ENCODE measurements at regions not wholly inside any gene's neighbourhood (a gene's known extent, or its start where the extent isn't known, plus 50 kb on each side); places are given as distances from the start of the nearest gene placed in this dataset.

- POLR2A ChIA-PET = no interaction called here
- H3K36me3 Mint-ChIP-seq (ENCODE audit: insufficient read depth, unreplicated experiment) = no peaks in the 10 kb centered on the region
- BruUV-seq (replicated peaks) = no TSS peak
- H3K27me3 Mint-ChIP-seq (ENCODE audit: insufficient read depth, unreplicated experiment) = peaks cover 12% of the 10 kb centered on the region
- peak; percentile 8 for DNase-seq (ENCODE audit: unreplicated experiment)
- intact Hi-C loops (cut with micrococcal nuclease) = no loop called here
- H3K4me1 Mint-ChIP-seq (ENCODE audit: insufficient read depth, unreplicated experiment) = peaks cover 8% of the 10 kb centered on the region
- H3K4me3 Mint-ChIP-seq (ENCODE audit: unreplicated experiment) = no peak overlapping the region
- H3K9me3 Mint-ChIP-seq (ENCODE audit: unreplicated experiment) = no peaks in the 10 kb centered on the region
- CTCF ChIA-PET = interaction anchor here (0.6 to 1.1 kb wide), 2 partner anchors 33 to 193 kb away, joined by 3 to 4 read pairs; partner anchors contain the start of gene INO80D
- no peak for TF ChIP-seq CTCF (IDR thresholded peaks at IDR 0.05; ENCODE audit: unreplicated experiment)
- H3K27ac Mint-ChIP-seq (ENCODE audit: low read depth, unreplicated experiment) = peak overlapping the region; percentile 75
Observed at GRCh38 chr2:205892665-205893259, 193.2 kb downstream of the INO80D start.

GRCh38 chr2:205892251-205892655 is 193.7 kb downstream of the INO80D start:
- Mint-ChIP-seq H3K27me3 (ENCODE audit: insufficient read depth, unreplicated experiment) (peaks cover 12% of the 10 kb centered on the region), H3K4me3 (ENCODE audit: unreplicated experiment) (peak overlapping the region; percentile 6), H3K9me3 (ENCODE audit: unreplicated experiment) (no peaks in the 10 kb centered on the region), H3K36me3 (ENCODE audit: insufficient read depth, unreplicated experiment) (no peaks in the 10 kb centered on the region), H3K4me1 (ENCODE audit: insufficient read depth, unreplicated experiment) (peaks cover 8% of the 10 kb centered on the region), H3K27ac (ENCODE audit: low read depth, unreplicated experiment) (peak overlapping the region; percentile 75)
- DNase-seq (ENCODE audit: unreplicated experiment) = peak; percentile 77
- ChIA-PET CTCF (interaction anchor here (0.6 to 1.1 kb wide), 2 partner anchors 33 to 194 kb away, joined by 3 to 4 read pairs; partner anchors contain the start of gene INO80D), POLR2A (no interaction called here)
- BruUV-seq (replicated peaks) = no TSS peak
- TF ChIP-seq CTCF (IDR thresholded peaks at IDR 0.05; ENCODE audit: unreplicated experiment) = no peak
- intact Hi-C loops (cut with micrococcal nuclease) = no loop called here

- peak; percentile 82 for DNase-seq (ENCODE audit: unreplicated experiment)
- BruUV-seq (replicated peaks) = no TSS peak
- TF ChIP-seq CTCF (IDR thresholded peaks at IDR 0.05; ENCODE audit: unreplicated experiment) = no peak
- Mint-ChIP-seq H3K27ac (ENCODE audit: low read depth, unreplicated experiment) (no peak overlapping the region), H3K36me3 (ENCODE audit: insufficient read depth, unreplicated experiment) (no peaks in the 10 kb centered on the region), H3K4me1 (ENCODE audit: insufficient read depth, unreplicated experiment) (peaks cover 8% of the 10 kb centered on the region), H3K4me3 (ENCODE audit: unreplicated experiment) (no peak overlapping the region), H3K27me3 (ENCODE audit: insufficient read depth, unreplicated experiment) (no peaks in the 10 kb centered on the region), H3K9me3 (ENCODE audit: unreplicated experiment) (no peaks in the 10 kb centered on the region)
- ChIA-PET CTCF (interaction anchor here (1.1 to 1.2 kb wide), 2 partner anchors 37 to 206 kb away, joined by 4 to 7 read pairs; no protein-coding TSS in a partner anchor), POLR2A (interaction anchor here (0.6 to 0.7 kb wide), 2 partner anchors 11 to 56 kb away, joined by 3 read pairs; no protein-coding TSS in a partner anchor)
- intact Hi-C loops (cut with micrococcal nuclease) = loop anchor here (5.0 kb wide), 2 partner anchors 58 to 122 kb away; no protein-coding TSS in a partner anchor
Observed at GRCh38 chr2:205889114-205889513, 196.9 kb downstream of the INO80D start.

GRCh38 chr2:205887637-205888036 is 198.3 kb downstream of the INO80D start:
- H3K9me3 Mint-ChIP-seq (ENCODE audit: unreplicated experiment) = no peaks in the 10 kb centered on the region
- no peaks in the 10 kb centered on the region for H3K27me3 Mint-ChIP-seq (ENCODE audit: insufficient read depth, unreplicated experiment)

More at GRCh38 chr2:205887637-205888036, 198.3 kb downstream of the INO80D start:
- Mint-ChIP-seq H3K4me3 (ENCODE audit: unreplicated experiment) (no peak overlapping the region), H3K4me1 (ENCODE audit: insufficient read depth, unreplicated experiment) (peaks cover 8% of the 10 kb centered on the region), H3K36me3 (ENCODE audit: insufficient read depth, unreplicated experiment) (no peaks in the 10 kb centered on the region), H3K27ac (ENCODE audit: low read depth, unreplicated experiment) (no peak overlapping the region)
- intact Hi-C loops (cut with micrococcal nuclease) = loop anchor here (5.0 kb wide), 2 partner anchors 60 to 120 kb away; no protein-coding TSS in a partner anchor
- CTCF ChIA-PET = no interaction called here
- DNase-seq (ENCODE audit: unreplicated experiment) = no peak
- BruUV-seq (replicated peaks) = no TSS peak
- no peak for TF ChIP-seq CTCF (IDR thresholded peaks at IDR 0.05; ENCODE audit: unreplicated experiment)
- POLR2A ChIA-PET = no interaction called here

Data from MCF 10A (cell line).